ENCODE measurements at regions not wholly inside any gene's neighbourhood (a gene's known extent, or its start where the extent isn't known, plus 50 kb on each side); places are given as distances from the start of the nearest gene placed in this dataset.

- peak; percentile 90 for DNase-seq (ENCODE audit: low spot score)
These were observed 331.5 kb upstream of the SLCO3A1 start for GRCh38 chr15:91521996-91522395.

GRCh38 chr15:91522605-91523332 is 330.7 kb upstream of the SLCO3A1 start:
- peak; percentile 80 for DNase-seq (ENCODE audit: low spot score)

DNA sequence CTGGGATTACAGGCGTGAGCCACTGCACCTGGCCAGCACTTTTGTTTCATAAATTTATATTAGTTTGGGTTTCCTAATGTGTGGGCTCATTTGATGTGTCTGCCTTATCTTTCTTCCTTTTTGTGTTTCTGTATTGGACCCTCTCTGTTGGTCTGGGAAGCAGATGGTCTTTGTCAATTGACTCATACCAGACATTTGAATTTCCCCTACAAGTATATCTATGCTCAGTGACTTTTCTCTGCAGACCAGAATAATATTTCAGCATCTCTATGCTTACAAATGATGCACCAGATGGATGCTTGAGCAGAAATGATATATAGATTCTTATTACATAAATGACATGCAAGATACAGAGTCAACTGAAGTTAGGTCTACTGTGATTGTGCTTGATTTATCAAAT is 329.9 kb upstream of the SLCO3A1 start:
- DNase-seq (ENCODE audit: low spot score), result no peak

- no peak for DNase-seq (ENCODE audit: low spot score)
These were observed 329.0 kb upstream of the SLCO3A1 start for GRCh38 chr15:91524534-91524933.

- no peak for DNase-seq (ENCODE audit: low spot score)
These were observed 327.8 kb upstream of the SLCO3A1 start for GRCh38 chr15:91525751-91526150.

- no peak for DNase-seq (ENCODE audit: low spot score)
These were observed 327.1 kb upstream of the SLCO3A1 start for GRCh38 chr15:91526424-91526823.

DNA sequence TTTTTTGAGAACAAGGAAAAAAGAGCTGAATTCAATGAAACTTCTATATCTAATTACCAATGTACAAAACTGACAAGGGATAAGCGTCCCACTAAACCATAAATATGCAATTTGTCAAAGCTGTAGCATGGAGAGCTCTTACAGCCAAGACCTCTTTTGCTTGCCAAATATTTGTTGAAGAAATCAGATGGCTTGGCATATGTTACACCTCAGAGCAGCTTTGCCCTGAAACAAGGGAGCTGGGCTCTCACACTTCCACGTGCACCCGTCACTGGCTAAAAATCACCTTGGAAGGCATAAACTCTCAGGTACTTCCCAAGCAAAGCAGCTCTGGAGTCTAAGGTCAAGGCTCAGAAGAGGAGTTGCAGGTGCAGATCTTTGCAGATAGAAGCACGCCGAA is 324.7 kb upstream of the SLCO3A1 start:
- no peak for DNase-seq (ENCODE audit: low spot score)

DNA sequence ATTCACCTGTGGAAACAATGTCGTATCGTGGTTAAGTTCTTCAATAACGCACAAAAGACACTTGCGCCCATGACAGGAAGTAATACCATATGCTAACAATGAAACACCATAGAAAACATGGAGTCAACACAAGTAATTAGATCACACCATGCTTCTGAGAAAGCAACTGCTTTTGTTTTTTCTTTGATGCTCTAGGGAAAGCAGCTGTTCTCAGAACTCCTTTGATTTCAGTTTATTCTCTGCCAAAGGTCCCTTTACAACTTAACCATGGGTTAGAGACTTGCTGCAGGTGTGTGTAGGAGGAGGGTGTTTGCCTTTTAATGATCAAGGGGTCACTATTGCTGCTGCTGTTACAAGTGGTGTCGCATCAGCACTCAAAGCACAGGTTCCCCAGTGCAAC is 324.0 kb upstream of the SLCO3A1 start:
- no peak for DNase-seq (ENCODE audit: low spot score)

- DNase-seq (ENCODE audit: low spot score), result no peak
These were observed 323.2 kb upstream of the SLCO3A1 start for GRCh38 chr15:91530279-91530678.

DNA sequence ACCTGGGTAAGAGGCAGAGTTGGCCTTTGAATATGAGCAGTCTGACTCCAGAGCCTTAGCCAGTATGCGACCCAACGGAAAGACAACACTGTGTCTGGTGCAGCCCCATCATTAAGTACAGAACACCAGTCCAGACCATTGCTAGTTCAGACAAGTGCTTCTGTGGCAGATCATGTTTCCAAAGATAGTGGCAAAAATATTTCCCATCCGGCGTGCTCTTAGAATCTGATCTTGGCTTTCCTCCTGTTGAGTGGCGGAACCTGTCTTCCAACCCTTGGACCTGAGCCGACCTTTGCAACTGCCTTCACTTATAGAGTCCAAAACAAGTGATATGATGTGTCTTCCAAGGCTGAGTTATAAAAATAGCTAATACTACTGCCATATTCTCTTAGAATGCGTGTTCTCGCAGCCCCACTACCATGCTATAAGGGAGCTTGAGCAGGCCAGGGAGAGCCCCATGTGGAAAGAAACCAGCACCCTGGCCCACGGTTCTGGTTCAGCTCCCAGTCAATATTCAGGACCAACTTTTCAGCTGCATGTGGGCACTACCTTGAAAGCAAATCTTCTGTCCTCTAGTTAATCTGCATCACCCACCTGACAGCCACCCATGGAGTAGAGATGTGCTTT is 322.4 kb upstream of the SLCO3A1 start:
- DNase-seq (ENCODE audit: low spot score), result no peak

- no peak for DNase-seq (ENCODE audit: low spot score)
These were observed 319.3 kb upstream of the SLCO3A1 start for GRCh38 chr15:91534235-91534634.

- DNase-seq (ENCODE audit: low spot score), result no peak
These were observed 318.5 kb upstream of the SLCO3A1 start for GRCh38 chr15:91534976-91535375.

GRCh38 chr15:91535856-91536500 is 317.5 kb upstream of the SLCO3A1 start:
- DNase-seq (ENCODE audit: low spot score), result no peak

- DNase-seq (ENCODE audit: low spot score), result no peak
These were observed 315.7 kb upstream of the SLCO3A1 start for GRCh38 chr15:91537856-91538255.

DNA sequence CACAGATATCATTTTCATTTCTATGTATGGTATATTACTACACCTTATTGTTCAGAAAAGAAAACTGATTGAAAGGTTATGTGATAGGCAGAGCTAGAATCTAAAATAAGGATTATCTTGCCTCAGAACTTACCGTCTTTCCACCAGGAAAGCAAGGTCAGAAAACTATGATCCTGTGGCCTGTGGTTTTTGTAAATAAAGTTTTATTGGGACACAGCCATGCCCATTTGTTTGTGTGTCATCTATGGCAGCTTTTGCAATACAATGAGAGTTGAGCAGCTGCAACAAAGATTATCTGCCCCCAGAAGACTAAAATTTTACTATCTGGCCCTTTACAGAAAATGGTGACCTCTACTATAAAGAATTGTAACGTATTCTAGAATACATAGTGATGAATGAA is 314.7 kb upstream of the SLCO3A1 start:
- DNase-seq (ENCODE audit: low spot score), result no peak

DNA sequence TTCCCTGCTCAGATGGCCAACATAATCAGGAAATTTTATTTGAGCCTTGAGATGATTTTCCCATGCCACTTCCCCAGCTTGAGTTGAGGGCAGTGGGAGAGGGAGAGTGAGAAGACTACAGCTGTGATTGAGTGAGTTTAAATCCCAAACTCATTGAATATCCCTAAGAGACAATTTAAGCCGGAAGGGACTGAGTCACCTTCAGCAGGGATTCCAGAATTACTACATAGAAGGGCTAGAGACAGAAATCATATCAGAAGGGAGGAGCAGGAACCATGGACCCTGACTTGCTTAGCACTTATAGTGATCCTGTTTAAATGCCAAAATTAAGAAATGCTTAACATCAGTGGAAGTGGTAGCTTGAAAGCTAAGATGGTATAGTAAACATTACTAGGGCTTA is 312.2 kb upstream of the SLCO3A1 start:
- no peak for DNase-seq (ENCODE audit: low spot score)

- no peak for DNase-seq (ENCODE audit: low spot score)
These were observed 311.3 kb upstream of the SLCO3A1 start for GRCh38 chr15:91542226-91542625.

DNA sequence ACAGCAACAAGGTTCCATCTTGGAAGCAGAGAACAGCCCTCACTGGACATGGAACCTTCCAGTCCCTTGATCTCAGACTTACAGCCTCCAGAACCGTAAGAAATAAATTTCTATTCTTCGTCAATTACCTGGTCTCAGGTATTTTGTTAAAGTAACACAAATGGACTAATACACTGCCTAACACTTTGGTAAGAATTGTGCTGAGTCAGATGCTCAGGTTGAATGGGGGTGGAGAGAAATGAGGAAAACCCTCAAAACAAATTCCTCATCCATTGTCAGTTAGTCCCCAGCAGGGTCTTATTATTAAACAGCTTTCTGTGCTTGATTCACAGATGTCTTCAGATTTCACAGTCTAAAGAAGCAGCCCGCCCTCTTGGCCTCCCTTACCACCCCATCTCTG is 306.2 kb upstream of the SLCO3A1 start:
- no peak for DNase-seq (ENCODE audit: low spot score)

DNA sequence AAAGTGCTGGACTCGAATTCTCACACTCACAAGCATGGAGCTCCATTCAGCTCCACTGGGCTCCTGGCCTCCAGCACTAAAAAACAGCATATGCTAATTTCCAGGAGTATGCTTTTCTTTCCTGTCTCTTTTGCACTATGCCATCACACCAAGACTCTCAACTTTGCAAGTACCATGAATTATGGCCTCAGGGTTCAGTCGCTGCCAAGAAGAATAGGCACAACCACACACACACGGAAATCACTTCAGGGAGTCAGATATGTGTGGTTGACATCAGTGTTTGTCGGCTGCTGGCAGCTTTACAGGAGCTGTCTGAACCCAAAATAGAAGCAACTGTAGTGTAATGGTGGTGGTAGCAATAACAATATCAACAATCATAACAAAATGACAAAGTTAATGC is 305.0 kb upstream of the SLCO3A1 start:
- DNase-seq (ENCODE audit: low spot score), result no peak

DNA sequence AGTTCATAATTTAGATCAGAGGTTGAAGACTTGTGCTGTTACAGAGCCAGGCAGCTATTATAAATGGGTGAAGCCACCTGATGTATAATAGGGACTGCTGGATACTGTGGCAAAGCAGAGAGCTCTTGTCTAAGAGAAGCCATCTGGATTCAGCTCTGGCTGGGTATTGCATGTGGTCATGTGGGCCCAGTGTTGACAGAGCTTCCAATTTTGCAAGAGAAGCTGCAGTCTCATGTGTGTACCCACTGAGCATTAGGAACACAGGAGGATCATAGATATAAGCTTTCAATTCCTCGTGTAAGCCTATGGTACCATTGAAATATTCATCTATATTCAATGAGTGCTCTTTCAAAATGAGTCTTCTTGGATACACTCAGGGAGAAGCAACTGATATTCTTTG is 303.9 kb upstream of the SLCO3A1 start:
- DNase-seq (ENCODE audit: low spot score), result no peak

DNA sequence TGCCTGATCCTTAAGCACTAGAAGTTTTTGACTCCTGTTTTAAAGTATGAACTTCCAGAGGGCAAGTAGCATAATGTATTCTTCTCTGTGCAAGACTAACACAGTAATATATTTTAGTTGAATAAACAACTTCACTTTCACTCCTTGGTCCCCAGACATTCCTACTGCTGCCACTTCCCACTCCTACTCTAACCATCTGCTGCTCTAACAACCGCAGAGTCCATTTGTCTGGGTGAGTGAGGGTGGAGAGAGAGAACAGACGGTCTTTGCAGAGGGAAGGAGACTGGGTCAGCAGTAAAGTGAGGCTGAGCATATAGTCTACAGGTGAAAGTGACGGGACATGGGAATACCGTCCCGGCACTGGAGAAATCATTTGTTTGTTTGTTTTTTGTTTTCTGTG is 301.0 kb upstream of the SLCO3A1 start:
- no peak for DNase-seq (ENCODE audit: low spot score)

DNA sequence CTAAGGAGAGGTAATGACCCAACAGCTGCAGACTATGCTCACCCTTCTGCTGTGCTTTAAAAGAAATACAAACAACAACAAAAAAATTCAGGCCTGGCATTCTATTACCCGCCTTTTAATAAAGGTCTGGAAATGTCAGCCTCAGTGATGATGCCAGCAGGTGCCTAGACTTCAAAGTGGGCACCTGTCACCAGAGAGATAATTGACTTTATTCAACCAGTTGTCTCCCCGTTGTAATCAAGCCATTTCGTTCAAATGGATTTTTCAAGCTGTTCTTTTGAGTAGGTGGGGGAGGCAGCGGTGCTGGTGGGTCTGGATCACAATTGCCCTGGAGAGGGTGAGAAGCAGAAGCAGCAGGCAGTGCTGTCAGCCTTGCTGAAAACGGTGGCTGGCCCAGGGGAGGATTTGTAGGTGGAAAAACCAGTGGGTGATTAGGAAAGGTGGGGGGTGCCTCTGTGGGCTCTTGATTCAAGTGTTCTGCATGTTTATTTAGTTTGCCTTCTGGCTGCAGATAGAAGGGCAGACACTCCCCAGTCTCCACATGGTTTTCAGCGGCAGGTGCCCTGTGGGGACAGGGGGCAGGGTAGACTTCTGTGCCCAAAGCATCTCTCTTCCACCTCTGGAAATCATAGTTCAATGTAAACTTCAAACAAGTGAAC is 300.2 kb upstream of the SLCO3A1 start:
- no peak for DNase-seq (ENCODE audit: low spot score)

DNA sequence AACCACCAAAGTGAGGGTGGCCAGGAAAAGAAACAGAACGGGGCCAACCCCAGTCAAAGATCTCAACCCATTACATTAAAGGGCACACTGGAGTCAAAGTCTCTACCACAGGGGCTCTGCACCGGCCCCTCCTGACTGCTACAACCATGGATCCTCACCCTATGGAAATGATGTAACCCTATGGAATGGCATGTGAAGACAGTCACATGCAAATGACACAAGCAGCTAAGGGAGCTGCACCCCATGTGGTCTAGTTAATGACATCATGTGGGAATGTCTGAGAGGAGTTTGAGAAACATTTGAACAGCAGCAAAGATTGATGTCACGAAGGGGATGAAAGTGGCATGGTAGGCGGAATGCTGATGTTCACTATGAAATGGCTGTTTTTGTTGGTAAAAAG is 298.2 kb upstream of the SLCO3A1 start:
- peak; percentile 2 for DNase-seq (ENCODE audit: low spot score)

Measured in kidney tubule cell (primary cell).